Smooth muscle cell (in vitro differentiated cells): ENCODE measurements at regions not wholly inside any gene's neighbourhood (a gene's known extent, or its start where the extent isn't known, plus 50 kb on each side); places are given as distances from the start of the nearest gene placed in this dataset.

ENCODE experiments used
- DNase-seq: peaks from one replicate; lab custom pipeline; 2025; ENCODE audit not compliant: unreplicated experiment; lab: John Stamatoyannopoulos, UW
- H2AFZ ChIP-seq: fragments of 200-600 bp; sonication (generic); 2 replicates; pipeline ENCODE4 v1.6.0; 2016; ENCODE audit warnings: antibody characterized with exemption, low read depth, mild to moderate bottlenecking
- H3F3A ChIP-seq: fragments of 200-600 bp; sonication (generic); 2 replicates; pipeline ENCODE4 v1.6.0; 2017; ENCODE audit warnings: antibody characterized with exemption, low read depth
- H3K27ac ChIP-seq: fragments of 200-600 bp; sonication (generic); 2 replicates; pipeline ENCODE4 v1.5.1; 2016; ENCODE audit warnings: low read depth, mild to moderate bottlenecking
- H3K27me3 ChIP-seq: fragments of 200-600 bp; sonication (generic); 2 replicates; pipeline ENCODE4 v1.6.1; 2016; ENCODE audit warnings: low read depth, mild to moderate bottlenecking
- H3K36me3 ChIP-seq: fragments of 200-600 bp; sonication (generic); 2 replicates; pipeline ENCODE4 v1.5.1; 2016; ENCODE audit warnings: low read depth
- H3K4me1 ChIP-seq: fragments of 200-600 bp; sonication (generic); 2 replicates; pipeline ENCODE4 v1.5.1; 2016; ENCODE audit warnings: low read depth
- H3K4me2 ChIP-seq: fragments of 200-600 bp; sonication (generic); 2 replicates; pipeline ENCODE4 v1.6.0; 2016; ENCODE audit warnings: mild to moderate bottlenecking
- H3K4me3 ChIP-seq: fragments of 200-600 bp; sonication (generic); 2 replicates; pipeline ENCODE4 v1.5.1; 2016; ENCODE audit warnings: mild to moderate bottlenecking
- H3K79me2 ChIP-seq: fragments of 200-600 bp; sonication (generic); 2 replicates; pipeline ENCODE4 v1.6.0; 2016; ENCODE audit warnings: low read depth, mild to moderate bottlenecking
- H3K9ac ChIP-seq: fragments of 200-600 bp; sonication (generic); 2 replicates; pipeline ENCODE4 v1.6.0; 2016; ENCODE audit warnings: low read depth
- H3K9me3 ChIP-seq: fragments of 200-600 bp; sonication (generic); replicated peaks from 2 replicates; pipeline ENCODE4 v1.5.1; 2016; ENCODE audit warnings: low read depth
- H4K20me1 ChIP-seq: fragments of 200-600 bp; sonication (generic); 2 replicates; pipeline ENCODE4 v1.6.0; 2016; ENCODE audit warnings: low read depth
- WGBS: methylation state at CpG from one replicate; pipeline ENCODE4 v1.1.7; 2016; ENCODE audit warnings: low lambda C conversion rate; 5-methylcytosine and 5-hydroxymethylcytosine counted together
- TF ChIP-seq, protein P1 (sequence below): fragments of 200-600 bp; sonication (generic); IDR thresholded peaks from 2 replicates; pipeline ENCODE4 v1.5.1; 2017; ENCODE audit warnings: borderline replicate concordance, mild to moderate bottlenecking, antibody characterized with exemption; ENCODE audit not compliant: insufficient read depth, poor library complexity, severe bottlenecking

- H3K4me2 ChIP-seq = no peak overlapping the region
- peaks cover 27% of the 10 kb centered on the region for H3K4me1 ChIP-seq
- no peaks in the 10 kb centered on the region for H4K20me1 ChIP-seq
- no peak overlapping the region for H3K9ac ChIP-seq
- no peak overlapping the region for H3K27ac ChIP-seq
- no peaks in the 10 kb centered on the region for H3K9me3 ChIP-seq
- H3K27me3 ChIP-seq = no peaks in the 10 kb centered on the region
- no peak overlapping the region for H2AFZ ChIP-seq
- WGBS = 91% methylated on average over 1 of the region's 1 CpG
- H3F3A ChIP-seq = peaks cover 3% of the 10 kb centered on the region
- H3K36me3 ChIP-seq = no peaks in the 10 kb centered on the region
- no peak for DNase-seq
- no peaks in the 10 kb centered on the region for H3K79me2 ChIP-seq
- TF ChIP-seq, protein P1, sequence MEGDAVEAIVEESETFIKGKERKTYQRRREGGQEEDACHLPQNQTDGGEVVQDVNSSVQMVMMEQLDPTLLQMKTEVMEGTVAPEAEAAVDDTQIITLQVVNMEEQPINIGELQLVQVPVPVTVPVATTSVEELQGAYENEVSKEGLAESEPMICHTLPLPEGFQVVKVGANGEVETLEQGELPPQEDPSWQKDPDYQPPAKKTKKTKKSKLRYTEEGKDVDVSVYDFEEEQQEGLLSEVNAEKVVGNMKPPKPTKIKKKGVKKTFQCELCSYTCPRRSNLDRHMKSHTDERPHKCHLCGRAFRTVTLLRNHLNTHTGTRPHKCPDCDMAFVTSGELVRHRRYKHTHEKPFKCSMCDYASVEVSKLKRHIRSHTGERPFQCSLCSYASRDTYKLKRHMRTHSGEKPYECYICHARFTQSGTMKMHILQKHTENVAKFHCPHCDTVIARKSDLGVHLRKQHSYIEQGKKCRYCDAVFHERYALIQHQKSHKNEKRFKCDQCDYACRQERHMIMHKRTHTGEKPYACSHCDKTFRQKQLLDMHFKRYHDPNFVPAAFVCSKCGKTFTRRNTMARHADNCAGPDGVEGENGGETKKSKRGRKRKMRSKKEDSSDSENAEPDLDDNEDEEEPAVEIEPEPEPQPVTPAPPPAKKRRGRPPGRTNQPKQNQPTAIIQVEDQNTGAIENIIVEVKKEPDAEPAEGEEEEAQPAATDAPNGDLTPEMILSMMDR = no peak
- H3K4me3 ChIP-seq = no peak overlapping the region
Observed at GRCh38 chr10:44237364-44238049, 147.4 kb downstream of the CXCL12 start.

GRCh38 chr10:44235363-44235762 lies 149.5 kb downstream of the CXCL12 start:
- H3K4me3 ChIP-seq = no peak overlapping the region
- H3K4me2 ChIP-seq = no peak overlapping the region
- TF ChIP-seq, protein P1 = no peak
- peaks cover 33% of the 10 kb centered on the region for H3K4me1 ChIP-seq
- H3K9me3 ChIP-seq = no peaks in the 10 kb centered on the region
- no peaks in the 10 kb centered on the region for H4K20me1 ChIP-seq
- H3F3A ChIP-seq = peaks cover 3% of the 10 kb centered on the region
- H2AFZ ChIP-seq = no peak overlapping the region
- 98% methylated on average over 5 of the region's 5 CpGs for WGBS
- no peak overlapping the region for H3K9ac ChIP-seq
- no peak for DNase-seq
- no peaks in the 10 kb centered on the region for H3K36me3 ChIP-seq
- no peaks in the 10 kb centered on the region for H3K27me3 ChIP-seq
- H3K27ac ChIP-seq = no peak overlapping the region
- H3K79me2 ChIP-seq = no peaks in the 10 kb centered on the region

DNA sequence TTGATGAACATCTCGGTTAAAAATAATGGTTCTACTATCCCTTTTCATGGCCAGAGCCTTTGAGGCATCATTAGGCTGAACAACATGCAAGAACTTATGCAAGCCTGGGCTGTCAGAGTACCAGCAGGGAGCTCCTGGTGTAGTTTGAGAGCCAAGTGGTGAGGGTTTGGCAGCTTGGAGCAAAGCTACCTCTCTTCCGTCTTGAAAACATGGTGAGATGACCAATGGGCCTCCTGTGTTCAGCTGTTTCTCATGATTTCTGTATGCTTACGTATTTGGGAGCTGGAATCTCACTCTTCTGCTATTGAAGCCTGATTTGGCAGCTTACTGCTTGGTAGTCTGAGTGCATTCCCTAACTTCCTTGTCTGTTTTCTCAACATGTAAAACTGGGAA lies 150.4 kb downstream of the CXCL12 start:
- no peaks in the 10 kb centered on the region for H3K27me3 ChIP-seq
- WGBS = 46% methylated on average over 3 of the region's 3 CpGs
- TF ChIP-seq, protein P1 = no peak
- H3K27ac ChIP-seq = no peak overlapping the region
- no peaks in the 10 kb centered on the region for H4K20me1 ChIP-seq
- no peaks in the 10 kb centered on the region for H3K9me3 ChIP-seq
- peaks cover 3% of the 10 kb centered on the region for H3F3A ChIP-seq
- peaks cover 33% of the 10 kb centered on the region for H3K4me1 ChIP-seq
- no peaks in the 10 kb centered on the region for H3K79me2 ChIP-seq
- DNase-seq = no peak
- peak overlapping the region; percentile 82 for H3K4me2 ChIP-seq
- no peak overlapping the region for H3K9ac ChIP-seq
- H3K36me3 ChIP-seq = no peaks in the 10 kb centered on the region
- H2AFZ ChIP-seq = peak overlapping the region; percentile 79
- no peak overlapping the region for H3K4me3 ChIP-seq
